GM12878 (cell line): ENCODE measurements at regions not wholly inside any gene's neighbourhood (a gene's known extent, or its start where the extent isn't known, plus 50 kb on each side); places are given as distances from the start of the nearest gene placed in this dataset.

Source experiments
- ATAC-seq: fragments of 200-7000 bp; cut with Tn5 transposase; 3 replicates; pipeline ENCODE4 v1.9.1; 2020; ENCODE audit warnings: mild to moderate bottlenecking, moderate library complexity
- BruUV-seq: library from RNA; stranded (reverse); fragments of 400-500 nt; replicated peaks from 2 replicates; lab custom pipeline; 2021; lab: Mats Ljungman, UMichigan
- CTCF ChIA-PET: fragments of 300-600 bp; sonication (Branson Sonifier 250); formaldehyde crosslinking; extraction: SDS; loops from one replicate; lab custom pipeline; 2021; ENCODE audit warnings: inconsistent platforms; lab: Yijun Ruan, JAX
- POLR2A ChIA-PET: fragments of 350-600 bp; formaldehyde crosslinking; extraction: SDS; loops from one replicate; lab custom pipeline; 2021; ENCODE audit warnings: inconsistent platforms; lab: Charles Lee
- RAD21 ChIA-PET: fragments of 300-600 bp; sonication (Branson Sonifier 250); formaldehyde crosslinking; loops from one replicate; lab custom pipeline; 2023; ENCODE audit warnings: antibody characterized with exemption; ENCODE audit not compliant: unreplicated experiment; lab: Charles Lee
- SMC1A ChIA-PET: fragments of 300-600 bp; sonication (Branson Sonifier 250); formaldehyde crosslinking; loops from one replicate; lab custom pipeline; 2023; ENCODE audit not compliant: unreplicated experiment, uncharacterized antibody; lab: Charles Lee
- DNase-seq: peaks from one replicate; pipeline ENCODE4 v3.0.0-alpha.2; 2011; ENCODE audit warnings: low read depth, low spot score
- FAIRE-seq: peaks from 3 replicates; lab custom pipeline; 2011; peaks lifted over from hg19 to GRCh38; lab: Jason Lieb, UNC
- H2AFZ ChIP-seq: 2 replicates; pipeline ENCODE4 v1.6.0; 2011; ENCODE audit warnings: low read depth, low read length, control low read depth; ENCODE audit not compliant: control insufficient read depth
- H3K27ac ChIP-seq: 2 replicates; pipeline ENCODE4 v1.5.1; 2011; ENCODE audit warnings: control low read depth; ENCODE audit not compliant: control insufficient read depth, insufficient read depth
- H3K27me3 ChIP-seq, 2 experiments: replicated peaks in 1 of 2; 2 replicates each; pipeline versions ENCODE4 v1.6.0 to v1.6.1; 2011; ENCODE audit warnings: low read length in 1 of 2; ENCODE audit not compliant: control insufficient read depth in 2 of 2, insufficient read depth in 2 of 2
- H3K36me3 ChIP-seq, 2 experiments: 2 replicates each; pipeline ENCODE4 v1.5.1; 2011; ENCODE audit warnings: low read length in 1 of 2; ENCODE audit not compliant: control insufficient read depth in 2 of 2, insufficient read depth in 2 of 2
- H3K4me1 ChIP-seq: 2 replicates; pipeline ENCODE4 v1.6.1; 2011; ENCODE audit warnings: mild to moderate bottlenecking, low read length, moderate library complexity, mixed read lengths; ENCODE audit not compliant: control insufficient read depth, insufficient read depth
- H3K4me2 ChIP-seq: 2 replicates; pipeline ENCODE4 v1.6.0; 2011; ENCODE audit warnings: control low read depth; ENCODE audit not compliant: control insufficient read depth, insufficient read depth
- H3K4me3 ChIP-seq: fragments of 200-600 bp; sonication (generic); 2 replicates; pipeline ENCODE4 v1.5.1; 2016
- H3K79me2 ChIP-seq: 2 replicates; pipeline ENCODE4 v1.6.0; 2011; ENCODE audit warnings: low read length; ENCODE audit not compliant: control insufficient read depth, insufficient read depth
- H3K9ac ChIP-seq: 2 replicates; pipeline ENCODE4 v1.8.0; 2011; ENCODE audit warnings: low read length, control low read depth, mixed read lengths; ENCODE audit not compliant: control insufficient read depth, insufficient read depth
- H3K9me3 ChIP-seq: replicated peaks from 3 replicates; pipeline ENCODE4 v1.5.1; 2011; ENCODE audit warnings: mild to moderate bottlenecking, low read length; ENCODE audit not compliant: control insufficient read depth, insufficient read depth
- H4K20me1 ChIP-seq: 2 replicates; pipeline ENCODE4 v1.6.0; 2011; ENCODE audit not compliant: control insufficient read depth, insufficient read depth
- HCFC1 ChIP-seq: fragments of 150-350 bp; IDR thresholded peaks from 2 replicates; pipeline ENCODE4 v1.6.1; 2014; ENCODE audit warnings: low read length
- IKZF1 ChIP-seq: fragments of 450-650 bp; conservative IDR thresholded peaks from 2 replicates; pipeline ENCODE4 v1.6.1; 2017; ENCODE audit warnings: antibody characterized with exemption, mild to moderate bottlenecking
- PBX3 ChIP-seq: IDR thresholded peaks from 2 replicates; pipeline ENCODE4 v1.6.1; 2011; ENCODE audit warnings: mild to moderate bottlenecking, low read depth, low read length, moderate library complexity; ENCODE audit not compliant: insufficient replicate concordance
- TAF1 ChIP-seq: IDR thresholded peaks from 2 replicates; pipeline ENCODE4 v1.6.1; 2011; ENCODE audit warnings: mild to moderate bottlenecking, low read depth, low read length, borderline replicate concordance
- TBL1XR1 ChIP-seq: IDR thresholded peaks from 2 replicates; pipeline ENCODE4 v1.6.1; 2012; ENCODE audit warnings: low read depth, low read length, improper control_type of control experiment
- ZBTB33 ChIP-seq: fragments of 450-650 bp; IDR thresholded peaks from 2 replicates; pipeline ENCODE4 v1.6.1; 2017; ENCODE audit warnings: mild to moderate bottlenecking
- WGBS: methylation state at CpG from one replicate; pipeline ENCODE4 v1.1.6; 2016; ENCODE audit warnings: low lambda C conversion rate; ENCODE audit not compliant: insufficient replicate concordance, insufficient coverage; ENCODE audit errors: missing lambda C conversion rate; 5-methylcytosine and 5-hydroxymethylcytosine counted together
- in situ Hi-C: fragments of 300-500 bp; cut with MboI; formaldehyde crosslinking; loops from 9 replicates; pipeline ENCODE4 v1.14.3; 2018; ENCODE audit warnings: mixed read lengths
- intact Hi-C: fragments of 100-400 bp; cut with micrococcal nuclease; formaldehyde crosslinking; loops from one replicate; pipeline ENCODE4 v1.14.2; 2022; ENCODE audit not compliant: unreplicated experiment
- TF ChIP-seq, protein P1 (sequence below): IDR thresholded peaks from 2 replicates; pipeline ENCODE4 v1.6.1; 2011; ENCODE audit warnings: borderline replicate concordance, low read depth, mild to moderate bottlenecking, moderate library complexity, mixed read lengths, low read length; ENCODE audit not compliant: insufficient read depth; ENCODE audit errors: extremely low read length

DNA sequence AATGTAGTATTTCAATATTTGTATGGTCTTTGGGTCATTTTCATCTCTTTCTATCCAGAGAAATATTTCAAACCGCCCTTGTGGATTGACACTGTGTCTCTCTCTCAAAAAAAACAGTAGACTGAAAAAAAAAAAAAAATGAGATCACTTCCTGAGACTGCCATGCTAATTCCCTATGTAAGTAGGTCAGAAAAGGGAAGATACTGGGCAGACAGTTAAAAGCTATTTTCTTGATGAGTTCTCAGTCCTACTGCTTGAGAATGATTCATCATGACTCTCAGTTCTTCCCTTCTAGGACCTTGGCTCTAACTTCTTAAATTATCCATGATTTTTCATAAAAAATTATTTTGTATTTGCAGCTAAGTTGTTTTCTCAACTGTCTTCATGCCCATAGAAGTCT, 672.3 kb upstream of the REG3G start:
- Histone ChIP-seq H3K4me3 (no peak overlapping the region), H4K20me1 (no peaks in the 10 kb centered on the region), H3K4me1 (no peaks in the 10 kb centered on the region), H3K4me2 (no peak overlapping the region), H3K27ac (no peak overlapping the region), H2AFZ (no peak overlapping the region), H3K9ac (no peak overlapping the region), H3K9me3 (no peaks in the 10 kb centered on the region), H3K79me2 (no peaks in the 10 kb centered on the region), H3K27me3 (no peaks in the 10 kb centered on the region), H3K36me3 (no peaks in the 10 kb centered on the region)
- FAIRE-seq (no peak), DNase-seq (no peak), ATAC-seq (no peak)
- CTCF ChIA-PET = interaction anchor here (1.4 to 2.7 kb wide), 2 partner anchors 10 kb away, joined by 4 to 22 read pairs; no protein-coding TSS in a partner anchor
- POLR2A ChIA-PET = interaction anchor here (0.6 kb wide), 1 partner anchor 84 kb away, joined by 3 read pairs; no protein-coding TSS in a partner anchor
- intact Hi-C loops (no loop called here), in situ Hi-C loops (loop anchor here (10.0 kb wide), 1 partner anchor 632 kb away; no protein-coding TSS in a partner anchor)
- SMC1A ChIA-PET = interaction anchor here (0.7 to 1.2 kb wide), 3 partner anchors 17 to 50 kb away, joined by 3 read pairs; no protein-coding TSS in a partner anchor
- no TSS peak for BruUV-seq
- RAD21 ChIA-PET = no interaction called here
- no CpG with 5 or more reads among the region's 1 CpG for WGBS
- TF ChIP-seq ZBTB33 (no peak), TAF1 (no peak), IKZF1 (no peak), HCFC1 (no peak), TBL1XR1 (no peak), PBX3 (no peak)
- TF ChIP-seq, protein P1, sequence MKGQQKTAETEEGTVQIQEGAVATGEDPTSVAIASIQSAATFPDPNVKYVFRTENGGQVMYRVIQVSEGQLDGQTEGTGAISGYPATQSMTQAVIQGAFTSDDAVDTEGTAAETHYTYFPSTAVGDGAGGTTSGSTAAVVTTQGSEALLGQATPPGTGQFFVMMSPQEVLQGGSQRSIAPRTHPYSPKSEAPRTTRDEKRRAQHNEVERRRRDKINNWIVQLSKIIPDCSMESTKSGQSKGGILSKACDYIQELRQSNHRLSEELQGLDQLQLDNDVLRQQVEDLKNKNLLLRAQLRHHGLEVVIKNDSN = no peak
